ENCODE measurements at regions not wholly inside any gene's neighbourhood (a gene's known extent, or its start where the extent isn't known, plus 50 kb on each side); places are given as distances from the start of the nearest gene placed in this dataset.

DNA sequence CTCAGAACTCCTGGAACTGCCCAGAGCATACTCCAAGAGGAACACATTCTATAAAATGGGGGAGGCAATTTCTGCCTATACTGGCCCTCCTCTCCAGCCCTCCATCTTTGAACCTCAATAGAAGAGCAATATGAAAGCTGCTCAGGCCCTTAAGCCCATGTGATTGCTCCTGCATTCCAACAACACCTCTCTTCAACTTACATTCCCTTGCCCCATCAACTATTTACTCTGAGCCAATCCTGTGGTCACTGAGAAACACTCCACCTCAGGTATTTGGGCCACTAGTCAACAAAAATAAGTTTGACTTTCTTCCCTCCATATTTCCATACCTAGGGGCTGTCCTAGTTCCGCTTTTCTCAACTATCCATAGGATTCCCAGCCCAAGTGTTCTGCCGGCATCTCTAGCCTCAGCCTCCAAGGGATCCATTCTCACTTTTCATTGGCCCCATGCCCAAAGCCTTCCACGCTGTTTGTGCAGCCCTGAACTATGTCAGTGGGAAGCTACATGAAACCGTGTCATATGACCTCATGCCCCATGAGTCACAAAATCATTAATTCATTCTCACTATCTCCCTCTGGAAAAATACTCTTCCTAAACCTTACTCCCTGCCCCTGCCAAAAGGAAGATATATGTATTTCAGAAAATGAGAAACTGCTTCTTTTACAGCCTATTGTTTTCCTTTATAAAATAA is 61.6 kb downstream of the GJD2 start:
- H3K27ac ChIP-seq (ENCODE audit: insufficient read depth, low read depth, low read length), result no peak overlapping the region
- POLR2A ChIA-PET, result no interaction called here
- DNase-seq (ENCODE audit: low read depth, low spot score) (peak; percentile 66), FAIRE-seq (peak; percentile 60)
- dilution Hi-C loops (cut with MboI; ENCODE audit: extremely low pct_ligation_motif_present, low sequenced_read_pairs), result no loop called here
- H3K79me2 ChIP-seq (ENCODE audit: control insufficient read depth, insufficient read depth, low read length), result no peaks in the 10 kb centered on the region
- H3K27me3 ChIP-seq (ENCODE audit: control insufficient read depth in 2 of 2, insufficient read depth in 2 of 2, low read length in 2 of 2), result no peaks in the 10 kb centered on the region
- no peak overlapping the region for H3K4me3 ChIP-seq (replicated peaks in 1 of 3; ENCODE audit: insufficient read depth in 1 of 3, low read depth in 1 of 3, low read length in 3 of 3)
- intact Hi-C loops (cut with micrococcal nuclease), result no loop called here
- CTCF ChIA-PET, result interaction anchor here (0.9 to 4.5 kb wide), 4 partner anchors 10 to 72 kb away, joined by 3 to 18 read pairs (median 4); no protein-coding TSS in a partner anchor
- H3K9ac ChIP-seq (replicated peaks; ENCODE audit: extremely low read depth, insufficient read depth, low read length), result no peak overlapping the region
- H3K9me1 ChIP-seq (replicated peaks; ENCODE audit: control insufficient read depth, extremely low read depth, insufficient read depth, low read length), result no peaks in the 10 kb centered on the region
- no peak overlapping the region for H3K4me2 ChIP-seq (ENCODE audit: insufficient read depth, low read length)
- H3K4me1 ChIP-seq (ENCODE audit: control insufficient read depth, extremely low read depth, insufficient read depth, low read length), result peaks cover 7% of the 10 kb centered on the region
- TF ChIP-seq FOS (IDR thresholded peaks at IDR 0.05; ENCODE audit: borderline replicate concordance, insufficient read depth, low read length), result peak; percentile 65
- TF ChIP-seq MYC (IDR thresholded peaks at IDR 0.05; ENCODE audit: low read depth, low read length), result no peak
- no peaks in the 10 kb centered on the region for H3K9me3 ChIP-seq (replicated peaks; ENCODE audit: control insufficient read depth, insufficient read depth, low read length)
- no peaks in the 10 kb centered on the region for H3K36me3 ChIP-seq (ENCODE audit: control insufficient read depth in 2 of 2, extremely low read depth in 1 of 2, insufficient read depth in 2 of 2, low read length in 2 of 2)
- BruUV-seq (replicated peaks), result no TSS peak
- no peaks in the 10 kb centered on the region for H4K20me1 ChIP-seq (replicated peaks; ENCODE audit: control insufficient read depth, extremely low read depth, insufficient read depth, low read length)
- H2AFZ ChIP-seq (ENCODE audit: low read depth, low read length), result no peak overlapping the region

- H3K4me1 ChIP-seq (ENCODE audit: control insufficient read depth, extremely low read depth, insufficient read depth, low read length), result peaks cover 7% of the 10 kb centered on the region
- no peaks in the 10 kb centered on the region for H3K79me2 ChIP-seq (ENCODE audit: control insufficient read depth, insufficient read depth, low read length)
- H3K27ac ChIP-seq (ENCODE audit: insufficient read depth, low read depth, low read length), result no peak overlapping the region
- no peak for FAIRE-seq
- ChIA-PET CTCF (interaction anchor here (1.7 kb wide), 1 partner anchor 17 kb away, joined by 6 read pairs; no protein-coding TSS in a partner anchor), POLR2A (no interaction called here)
- H3K9me3 ChIP-seq (replicated peaks; ENCODE audit: control insufficient read depth, insufficient read depth, low read length), result no peaks in the 10 kb centered on the region
- H3K4me3 ChIP-seq (replicated peaks in 1 of 3; ENCODE audit: insufficient read depth in 1 of 3, low read depth in 1 of 3, low read length in 3 of 3), result no peak overlapping the region
- H3K9ac ChIP-seq (replicated peaks; ENCODE audit: extremely low read depth, insufficient read depth, low read length), result no peak overlapping the region
- TF ChIP-seq FOS (IDR thresholded peaks at IDR 0.05; ENCODE audit: borderline replicate concordance, insufficient read depth, low read length), result no peak
- TF ChIP-seq POLR2A (IDR thresholded peaks at IDR 0.05; ENCODE audit: low read depth, low read length), result no peak
- no peak for TF ChIP-seq MYC (IDR thresholded peaks at IDR 0.05; ENCODE audit: low read depth, low read length)
- no peak for TF ChIP-seq GATA2 (IDR thresholded peaks at IDR 0.05; ENCODE audit: insufficient read depth, insufficient read length, low read depth, low read length)
- TF ChIP-seq, protein P1, sequence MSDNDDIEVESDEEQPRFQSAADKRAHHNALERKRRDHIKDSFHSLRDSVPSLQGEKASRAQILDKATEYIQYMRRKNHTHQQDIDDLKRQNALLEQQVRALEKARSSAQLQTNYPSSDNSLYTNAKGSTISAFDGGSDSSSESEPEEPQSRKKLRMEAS (IDR thresholded peaks at IDR 0.05; ENCODE audit: insufficient read depth, insufficient read length), result no peak
- TF ChIP-seq JUN (IDR thresholded peaks at IDR 0.05; ENCODE audit: borderline replicate concordance, insufficient read depth, insufficient read length, low read depth), result no peak
- no peak for TF ChIP-seq EZH2 (IDR thresholded peaks at IDR 0.05; ENCODE audit: borderline replicate concordance, low read depth, low read length, severe bottlenecking)
- no peak for TF ChIP-seq POLR2AphosphoS5 (IDR thresholded peaks at IDR 0.05; ENCODE audit: insufficient read depth, low read depth, low read length)
- TF ChIP-seq, protein P2, sequence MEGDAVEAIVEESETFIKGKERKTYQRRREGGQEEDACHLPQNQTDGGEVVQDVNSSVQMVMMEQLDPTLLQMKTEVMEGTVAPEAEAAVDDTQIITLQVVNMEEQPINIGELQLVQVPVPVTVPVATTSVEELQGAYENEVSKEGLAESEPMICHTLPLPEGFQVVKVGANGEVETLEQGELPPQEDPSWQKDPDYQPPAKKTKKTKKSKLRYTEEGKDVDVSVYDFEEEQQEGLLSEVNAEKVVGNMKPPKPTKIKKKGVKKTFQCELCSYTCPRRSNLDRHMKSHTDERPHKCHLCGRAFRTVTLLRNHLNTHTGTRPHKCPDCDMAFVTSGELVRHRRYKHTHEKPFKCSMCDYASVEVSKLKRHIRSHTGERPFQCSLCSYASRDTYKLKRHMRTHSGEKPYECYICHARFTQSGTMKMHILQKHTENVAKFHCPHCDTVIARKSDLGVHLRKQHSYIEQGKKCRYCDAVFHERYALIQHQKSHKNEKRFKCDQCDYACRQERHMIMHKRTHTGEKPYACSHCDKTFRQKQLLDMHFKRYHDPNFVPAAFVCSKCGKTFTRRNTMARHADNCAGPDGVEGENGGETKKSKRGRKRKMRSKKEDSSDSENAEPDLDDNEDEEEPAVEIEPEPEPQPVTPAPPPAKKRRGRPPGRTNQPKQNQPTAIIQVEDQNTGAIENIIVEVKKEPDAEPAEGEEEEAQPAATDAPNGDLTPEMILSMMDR (IDR thresholded peaks at IDR 0.05; ENCODE audit: extremely low read depth in 1 of 2, insufficient read depth in 1 of 2, low read depth in 1 of 2, low read length in 2 of 2), result no peak
- H2AFZ ChIP-seq (ENCODE audit: low read depth, low read length), result no peak overlapping the region
- no peaks in the 10 kb centered on the region for H4K20me1 ChIP-seq (replicated peaks; ENCODE audit: control insufficient read depth, extremely low read depth, insufficient read depth, low read length)
- no peaks in the 10 kb centered on the region for H3K36me3 ChIP-seq (ENCODE audit: control insufficient read depth in 2 of 2, extremely low read depth in 1 of 2, insufficient read depth in 2 of 2, low read length in 2 of 2)
- dilution Hi-C loops (cut with MboI; ENCODE audit: extremely low pct_ligation_motif_present, low sequenced_read_pairs), result no loop called here
- no peak overlapping the region for H3K4me2 ChIP-seq (ENCODE audit: insufficient read depth, low read length)
- no peak for DNase-seq (ENCODE audit: low read depth, low spot score)
- H3K27me3 ChIP-seq (ENCODE audit: control insufficient read depth in 2 of 2, insufficient read depth in 2 of 2, low read length in 2 of 2), result no peaks in the 10 kb centered on the region
- intact Hi-C loops (cut with micrococcal nuclease), result no loop called here
- H3K9me1 ChIP-seq (replicated peaks; ENCODE audit: control insufficient read depth, extremely low read depth, insufficient read depth, low read length), result no peaks in the 10 kb centered on the region
- no TSS peak for BruUV-seq (replicated peaks)
Observed at GRCh38 chr15:34691034-34691433, 63.8 kb downstream of the GJD2 start.
